ENCODE measurements at regions not wholly inside any gene's neighbourhood (a gene's known extent, or its start where the extent isn't known, plus 50 kb on each side); places are given as distances from the start of the nearest gene placed in this dataset.
"Not testable (repeated sequence)": the region's sequence is repeated elsewhere in the genome, so short reads cannot be mapped to it uniquely, and the experiment has no call there.

GRCh38 chr21:19981938-19982337, 1016.3 kb upstream of the NCAM2 start:
- no peak for DNase-seq (ENCODE audit: low read depth in 3 of 3)

- DNase-seq (ENCODE audit: low read depth in 3 of 3), result no peak
These were observed 1011.8 kb upstream of the NCAM2 start for GRCh38 chr21:19986396-19986795.

GRCh38 chr21:19987671-19988070, 1010.5 kb upstream of the NCAM2 start:
- no peak for DNase-seq (ENCODE audit: low read depth in 3 of 3)

GRCh38 chr21:19992540-19992939, 1005.7 kb upstream of the NCAM2 start:
- DNase-seq (ENCODE audit: low read depth in 3 of 3), result no peak

- DNase-seq (ENCODE audit: low read depth in 3 of 3), result no peak
These were observed 1004.9 kb upstream of the NCAM2 start for GRCh38 chr21:19993268-19993667.

GRCh38 chr21:19995253-19995652, 1003.0 kb upstream of the NCAM2 start:
- no peak for DNase-seq (ENCODE audit: low read depth in 3 of 3)

- no peak for DNase-seq (ENCODE audit: low read depth in 3 of 3)
These were observed 999.8 kb upstream of the NCAM2 start for GRCh38 chr21:19998453-19998852.

- no peak for DNase-seq (ENCODE audit: low read depth in 3 of 3)
These were observed 998.6 kb upstream of the NCAM2 start for GRCh38 chr21:19999369-20000272.

GRCh38 chr21:20004367-20004766, 993.8 kb upstream of the NCAM2 start:
- no peak for DNase-seq (ENCODE audit: low read depth in 3 of 3)

- no peak for DNase-seq (ENCODE audit: low read depth in 3 of 3)
These were observed 987.5 kb upstream of the NCAM2 start for GRCh38 chr21:20010691-20011200.

GRCh38 chr21:20013851-20014250, 984.4 kb upstream of the NCAM2 start:
- no peak for DNase-seq (ENCODE audit: low read depth in 3 of 3)

GRCh38 chr21:20016435-20017005, 981.7 kb upstream of the NCAM2 start:
- no peak for DNase-seq (ENCODE audit: low read depth in 3 of 3)

- DNase-seq (ENCODE audit: low read depth in 3 of 3), result no peak
These were observed 978.2 kb upstream of the NCAM2 start for GRCh38 chr21:20020026-20020425.

- no peak for DNase-seq (ENCODE audit: low read depth in 3 of 3)
These were observed 975.0 kb upstream of the NCAM2 start for GRCh38 chr21:20023193-20023592.

GRCh38 chr21:20024741-20025140, 973.5 kb upstream of the NCAM2 start:
- DNase-seq (ENCODE audit: low read depth in 3 of 3), result no peak

- DNase-seq (ENCODE audit: low read depth in 3 of 3), result no peak
These were observed 971.7 kb upstream of the NCAM2 start for GRCh38 chr21:20026543-20026942.

GRCh38 chr21:20030390-20030789, 967.8 kb upstream of the NCAM2 start:
- DNase-seq (ENCODE audit: low read depth in 3 of 3), result no peak

GRCh38 chr21:20031807-20032206, 966.4 kb upstream of the NCAM2 start:
- DNase-seq (ENCODE audit: low read depth in 3 of 3), result no peak

GRCh38 chr21:20040768-20041167, 957.4 kb upstream of the NCAM2 start:
- no peak for DNase-seq (ENCODE audit: low read depth in 3 of 3)

GRCh38 chr21:20045197-20045596, 953.0 kb upstream of the NCAM2 start:
- no peak for DNase-seq (ENCODE audit: low read depth in 3 of 3)

GRCh38 chr21:20048130-20048837, 949.9 kb upstream of the NCAM2 start:
- DNase-seq (ENCODE audit: low read depth in 3 of 3), result not testable (repeated sequence)

GRCh38 chr21:20083336-20083735, 914.9 kb upstream of the NCAM2 start:
- DNase-seq (ENCODE audit: low read depth in 3 of 3), result no peak

GRCh38 chr21:20083925-20084324, 914.3 kb upstream of the NCAM2 start:
- DNase-seq (ENCODE audit: low read depth in 3 of 3), result no peak

Data from stimulated activated CD4-positive, alpha-beta T cell treated with anti-CD3 and anti-CD28 coated beads, TNF-alpha, amount 100 ng/mL, for 48 hours (primary cell).